SK-N-SH treated with all-trans-retinoic acid at 6 μM for 48 hours (cell line): ENCODE measurements at regions not wholly inside any gene's neighbourhood (a gene's known extent, or its start where the extent isn't known, plus 50 kb on each side); places are given as distances from the start of the nearest gene placed in this dataset.

Experiments
- TF ChIP-seq, protein P1 (sequence below): fragments of 250-450 bp; sonication (Bioruptor Pico); IDR thresholded peaks from 2 replicates; pipeline ENCODE4 v1.5.1; 2020; ENCODE audit warnings: low read depth, mild to moderate bottlenecking, moderate library complexity
- TF ChIP-seq, protein P2 (sequence below): fragments of 250-450 bp; sonication (Bioruptor Pico); IDR thresholded peaks from 2 replicates; pipeline ENCODE4 v1.8.0; 2020; ENCODE audit warnings: mild to moderate bottlenecking, moderate library complexity, borderline replicate concordance

DNA sequence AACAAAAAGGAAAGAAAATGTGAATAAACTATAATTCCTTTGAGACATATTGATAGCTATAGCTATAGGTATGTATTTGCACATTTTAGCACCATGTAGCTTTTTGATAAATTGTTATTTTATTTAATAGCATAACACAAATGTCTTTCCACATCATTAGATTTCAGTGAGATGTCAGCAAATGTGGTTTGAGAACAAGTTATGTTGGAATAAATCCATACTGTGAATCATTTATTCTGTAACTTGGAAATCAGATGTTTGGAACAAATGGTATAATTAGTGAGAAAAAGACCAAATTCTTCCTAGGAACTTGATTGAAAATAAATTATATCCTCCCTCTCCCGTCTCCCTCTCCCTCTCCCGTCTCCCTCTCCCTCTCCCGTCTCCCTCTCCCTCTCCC is 62.8 kb downstream of the NABP1 start:
- TF ChIP-seq, protein P1, sequence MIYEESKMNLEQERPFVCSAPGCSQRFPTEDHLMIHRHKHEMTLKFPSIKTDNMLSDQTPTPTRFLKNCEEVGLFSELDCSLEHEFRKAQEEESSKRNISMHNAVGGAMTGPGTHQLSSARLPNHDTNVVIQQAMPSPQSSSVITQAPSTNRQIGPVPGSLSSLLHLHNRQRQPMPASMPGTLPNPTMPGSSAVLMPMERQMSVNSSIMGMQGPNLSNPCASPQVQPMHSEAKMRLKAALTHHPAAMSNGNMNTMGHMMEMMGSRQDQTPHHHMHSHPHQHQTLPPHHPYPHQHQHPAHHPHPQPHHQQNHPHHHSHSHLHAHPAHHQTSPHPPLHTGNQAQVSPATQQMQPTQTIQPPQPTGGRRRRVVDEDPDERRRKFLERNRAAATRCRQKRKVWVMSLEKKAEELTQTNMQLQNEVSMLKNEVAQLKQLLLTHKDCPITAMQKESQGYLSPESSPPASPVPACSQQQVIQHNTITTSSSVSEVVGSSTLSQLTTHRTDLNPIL, result no peak
- TF ChIP-seq, protein P2, sequence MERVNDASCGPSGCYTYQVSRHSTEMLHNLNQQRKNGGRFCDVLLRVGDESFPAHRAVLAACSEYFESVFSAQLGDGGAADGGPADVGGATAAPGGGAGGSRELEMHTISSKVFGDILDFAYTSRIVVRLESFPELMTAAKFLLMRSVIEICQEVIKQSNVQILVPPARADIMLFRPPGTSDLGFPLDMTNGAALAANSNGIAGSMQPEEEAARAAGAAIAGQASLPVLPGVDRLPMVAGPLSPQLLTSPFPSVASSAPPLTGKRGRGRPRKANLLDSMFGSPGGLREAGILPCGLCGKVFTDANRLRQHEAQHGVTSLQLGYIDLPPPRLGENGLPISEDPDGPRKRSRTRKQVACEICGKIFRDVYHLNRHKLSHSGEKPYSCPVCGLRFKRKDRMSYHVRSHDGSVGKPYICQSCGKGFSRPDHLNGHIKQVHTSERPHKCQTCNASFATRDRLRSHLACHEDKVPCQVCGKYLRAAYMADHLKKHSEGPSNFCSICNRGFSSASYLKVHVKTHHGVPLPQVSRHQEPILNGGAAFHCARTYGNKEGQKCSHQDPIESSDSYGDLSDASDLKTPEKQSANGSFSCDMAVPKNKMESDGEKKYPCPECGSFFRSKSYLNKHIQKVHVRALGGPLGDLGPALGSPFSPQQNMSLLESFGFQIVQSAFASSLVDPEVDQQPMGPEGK (CRISPR knock-in tag), result no peak
